NCI-H524 treated with DMSO at 0.1 percent for 48 hours (cell line): ENCODE measurements at regions not wholly inside any gene's neighbourhood (a gene's known extent, or its start where the extent isn't known, plus 50 kb on each side); places are given as distances from the start of the nearest gene placed in this dataset.
A peak's percentile ranks its signal among the peaks of the same experiment; 100 is the strongest.

Source experiments
- DNase-seq: peaks from one replicate; lab custom pipeline; 2025; lab: John Stamatoyannopoulos, UW

- no peak for DNase-seq
These were observed 111.5 kb downstream of the ELAPOR2 start for GRCh38 chr7:86947929-86948328.

DNA sequence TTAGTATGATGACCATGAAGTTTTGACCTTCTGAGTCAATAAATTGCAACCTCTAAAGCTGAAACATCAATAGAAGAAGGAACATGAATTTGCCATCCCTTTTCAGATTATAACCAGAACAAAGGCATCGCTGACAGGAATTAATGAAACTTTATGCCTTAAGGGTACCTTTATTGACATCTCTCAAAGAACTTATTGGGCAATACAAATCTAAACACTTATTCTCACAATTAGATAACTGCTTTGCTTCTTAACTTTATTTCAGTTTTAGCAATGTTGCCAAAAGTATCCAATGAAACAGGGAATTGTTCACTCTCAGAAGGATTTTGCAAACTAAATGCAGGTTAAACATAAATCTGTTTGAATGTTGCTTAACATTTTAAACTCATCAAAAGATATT is 116.0 kb downstream of the ELAPOR2 start:
- DNase-seq: no peak

DNA sequence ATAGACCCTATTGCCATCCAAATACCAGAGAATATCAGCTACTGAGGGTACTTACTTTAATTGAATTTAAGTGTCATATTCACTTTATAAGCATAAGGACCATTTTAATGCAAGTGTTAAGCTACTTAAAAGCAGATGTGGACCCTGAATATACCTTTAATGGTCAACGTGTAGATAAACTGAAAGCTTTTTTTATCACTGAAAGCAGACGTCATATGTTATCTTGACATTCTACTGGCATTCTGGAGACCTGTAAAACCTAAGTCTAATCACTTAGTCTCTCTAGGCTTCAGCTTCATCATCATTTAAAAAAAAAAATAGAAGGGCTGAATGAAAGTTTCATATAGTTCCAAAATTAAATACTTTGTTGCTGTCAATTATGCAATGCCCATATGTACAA is 116.5 kb downstream of the ELAPOR2 start:
- DNase-seq: peak; percentile 66

GRCh38 chr7:86942081-86942480 is 117.4 kb downstream of the ELAPOR2 start:
- no peak for DNase-seq

DNA sequence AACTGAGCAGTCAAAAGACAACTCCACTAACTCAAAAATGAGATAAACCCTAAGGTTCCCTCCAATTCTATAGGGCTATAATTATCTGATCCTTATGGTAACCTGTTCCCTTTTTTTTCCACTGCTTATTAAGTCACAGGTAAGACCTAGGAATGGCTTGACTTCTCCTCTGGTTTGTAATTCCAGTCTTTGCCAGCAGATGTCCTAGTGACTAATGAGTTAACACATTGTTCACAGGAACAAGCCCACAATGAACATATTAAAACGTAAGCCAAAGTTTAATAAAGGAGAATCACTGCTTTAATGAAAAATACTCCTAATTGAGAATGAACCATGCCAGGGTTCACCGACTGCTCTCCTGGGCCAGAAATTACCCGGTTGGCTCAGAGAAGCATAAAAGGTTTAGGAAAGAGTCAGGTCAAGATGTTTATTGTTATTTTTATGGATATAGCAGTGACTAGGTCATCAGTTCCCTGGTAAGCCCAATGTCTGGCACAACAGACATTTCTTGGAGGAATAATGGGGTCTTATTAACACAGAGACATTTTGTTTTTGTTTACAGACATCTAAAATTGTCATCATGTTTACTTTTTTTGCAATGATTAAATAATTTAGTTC is 120.1 kb downstream of the ELAPOR2 start:
- no peak for DNase-seq

GRCh38 chr7:86937363-86937878 is 122.0 kb downstream of the ELAPOR2 start:
- DNase-seq: no peak

- DNase-seq: no peak
These were observed 126.1 kb downstream of the ELAPOR2 start for GRCh38 chr7:86933295-86933845.

- DNase-seq: no peak
These were observed 127.4 kb downstream of the ELAPOR2 start for GRCh38 chr7:86932038-86932512.

DNA sequence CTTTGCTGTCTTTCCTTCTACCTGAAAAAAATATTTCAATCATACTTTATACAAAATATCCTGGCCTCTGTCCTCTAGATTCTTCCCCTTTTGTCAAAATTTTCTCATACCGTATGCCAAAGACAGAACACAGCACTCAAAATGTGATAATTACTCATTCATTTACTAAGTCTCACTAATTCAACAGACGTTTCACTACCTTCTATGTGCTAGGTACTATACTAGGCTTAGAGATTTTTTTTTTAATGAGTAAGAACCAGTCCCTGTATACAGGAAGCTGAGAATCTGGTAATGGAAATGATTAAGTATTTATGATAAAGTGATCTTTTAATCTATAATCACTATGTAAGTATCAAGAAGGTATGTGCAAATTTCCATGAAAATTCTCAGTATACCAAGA is 128.0 kb downstream of the ELAPOR2 start:
- no peak for DNase-seq

DNA sequence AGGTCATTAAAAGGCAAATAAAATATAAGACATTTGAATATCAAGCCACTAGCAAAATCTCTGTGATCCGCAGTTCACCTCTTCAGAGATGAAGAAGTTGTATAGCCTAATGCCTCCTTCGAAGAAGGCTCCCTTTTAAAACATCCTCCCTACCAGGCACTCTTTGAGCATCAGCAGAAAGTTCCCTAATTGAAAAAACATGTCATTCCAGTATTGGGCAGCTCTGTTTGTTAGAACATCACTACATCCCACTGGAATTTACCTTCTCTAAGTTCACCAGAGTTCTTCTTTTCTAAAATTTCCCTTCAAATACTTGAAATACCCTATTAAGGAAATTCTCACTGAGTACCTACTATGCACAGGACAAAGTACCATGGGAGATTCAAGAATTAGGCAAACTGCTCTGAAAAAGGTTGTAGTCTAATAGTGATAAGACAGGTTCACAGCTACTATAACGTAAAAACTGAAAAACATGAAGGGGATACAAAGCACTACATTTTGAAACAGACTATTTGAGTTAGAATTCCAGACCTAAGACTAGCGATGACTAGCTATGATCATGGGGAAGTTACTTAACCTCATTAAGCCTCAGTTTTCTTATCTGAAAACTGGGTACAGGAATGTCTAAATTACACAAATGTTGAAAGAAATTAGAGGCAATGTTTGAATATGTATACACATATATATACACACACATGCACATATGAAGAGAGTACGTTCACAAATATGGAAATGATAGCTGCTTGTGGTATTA is 128.7 kb downstream of the ELAPOR2 start:
- no peak for DNase-seq

DNA sequence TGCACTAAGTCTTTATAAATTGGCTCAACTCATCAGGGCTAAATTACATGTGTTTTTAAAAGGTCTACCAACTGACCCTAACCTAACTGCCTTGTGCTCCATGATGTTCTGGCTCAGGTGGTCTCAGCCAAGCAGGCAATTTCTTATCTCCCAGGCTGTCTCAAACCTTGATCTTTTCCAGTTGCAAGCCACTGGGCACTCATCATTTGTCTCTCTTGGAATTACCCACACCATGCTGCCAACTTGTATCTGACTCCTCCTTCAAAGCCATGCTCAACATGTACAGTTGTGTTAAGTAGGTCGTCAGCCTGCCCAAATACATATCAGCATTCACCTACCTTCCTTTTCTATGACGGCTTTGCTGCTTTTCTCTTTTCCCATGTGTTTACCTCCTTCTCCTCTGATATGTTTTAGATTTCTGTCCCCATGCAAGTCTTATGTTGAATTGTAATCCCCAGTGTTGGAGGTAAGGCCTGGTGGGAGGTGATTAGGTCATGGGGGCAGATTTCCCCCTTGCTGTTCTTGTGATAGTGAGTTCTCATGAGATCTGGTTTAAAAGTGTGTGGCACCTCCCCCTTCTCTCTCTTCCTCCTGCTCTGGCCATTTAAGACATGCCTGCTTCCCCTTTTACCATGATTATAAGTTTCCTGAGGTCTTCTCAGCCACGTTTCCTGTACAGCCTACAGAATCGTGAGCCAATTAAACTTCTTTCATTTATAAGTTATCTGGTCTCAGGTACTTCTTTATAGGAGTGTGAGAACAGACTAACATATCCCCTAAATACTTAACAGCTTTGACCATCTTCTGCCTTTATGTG is 130.0 kb downstream of the ELAPOR2 start:
- DNase-seq: no peak

DNA sequence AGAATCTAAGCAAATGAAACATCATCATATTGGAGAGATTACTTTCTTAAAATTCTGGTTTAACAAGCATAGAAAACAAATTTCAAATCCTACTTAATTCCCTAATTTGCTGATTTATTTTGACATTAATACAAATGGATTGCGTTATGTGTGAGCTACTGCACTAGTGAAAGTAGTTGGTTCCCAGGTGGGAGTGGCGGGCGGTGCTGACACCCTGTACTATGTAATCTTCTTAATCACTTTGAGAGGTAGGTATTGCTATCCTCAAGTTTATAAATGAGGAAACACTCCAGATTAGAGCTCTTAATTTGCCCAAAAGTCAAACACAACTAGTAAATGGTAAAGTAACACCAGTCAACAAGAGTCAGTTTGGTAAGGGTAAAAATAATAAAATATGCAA is 131.1 kb downstream of the ELAPOR2 start:
- no peak for DNase-seq

DNA sequence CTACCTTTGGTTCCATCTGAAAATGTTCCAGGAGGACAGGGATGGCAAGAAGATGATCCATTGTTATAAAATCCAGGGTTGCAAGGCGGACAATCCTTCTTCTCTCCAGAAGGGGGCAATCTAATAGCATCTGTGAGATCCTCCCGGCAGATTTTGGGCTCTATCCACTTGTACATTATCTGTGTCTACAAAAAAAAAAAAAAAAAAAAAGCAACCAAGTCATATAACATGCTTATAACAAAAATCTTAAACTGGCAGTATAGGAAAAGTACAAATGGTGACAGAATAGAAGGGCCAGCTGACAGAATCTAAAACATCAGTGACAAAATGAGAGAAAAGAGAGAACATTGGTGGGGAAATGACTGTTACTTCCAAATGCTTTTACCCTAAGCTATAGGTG is 132.7 kb downstream of the ELAPOR2 start:
- DNase-seq: no peak

DNA sequence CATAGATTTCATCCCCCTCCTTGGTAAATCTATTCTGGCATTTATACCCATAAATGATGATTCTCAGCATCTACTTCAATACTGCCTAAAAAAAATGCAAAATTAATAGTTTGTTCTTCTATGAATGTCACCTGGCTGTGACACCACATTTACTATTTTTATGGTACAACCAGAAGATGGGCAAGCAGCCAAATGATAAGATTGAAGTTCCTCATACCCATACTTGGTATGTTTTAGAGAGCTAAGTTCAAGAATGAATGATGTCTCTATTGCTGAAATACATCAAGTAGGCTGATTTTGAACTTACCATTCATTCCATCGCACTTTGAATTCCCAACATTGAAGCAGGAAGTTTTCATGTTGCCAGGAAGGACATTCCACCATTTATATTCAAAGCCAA is 134.2 kb downstream of the ELAPOR2 start:
- no peak for DNase-seq

- DNase-seq: no peak
These were observed 135.9 kb downstream of the ELAPOR2 start for GRCh38 chr7:86923527-86923926.

- DNase-seq: no peak
These were observed 139.3 kb downstream of the ELAPOR2 start for GRCh38 chr7:86920154-86920553.

GRCh38 chr7:86918245-86918644 is 141.2 kb downstream of the ELAPOR2 start:
- no peak for DNase-seq

GRCh38 chr7:86916277-86916825 is 143.1 kb downstream of the ELAPOR2 start:
- no peak for DNase-seq

DNA sequence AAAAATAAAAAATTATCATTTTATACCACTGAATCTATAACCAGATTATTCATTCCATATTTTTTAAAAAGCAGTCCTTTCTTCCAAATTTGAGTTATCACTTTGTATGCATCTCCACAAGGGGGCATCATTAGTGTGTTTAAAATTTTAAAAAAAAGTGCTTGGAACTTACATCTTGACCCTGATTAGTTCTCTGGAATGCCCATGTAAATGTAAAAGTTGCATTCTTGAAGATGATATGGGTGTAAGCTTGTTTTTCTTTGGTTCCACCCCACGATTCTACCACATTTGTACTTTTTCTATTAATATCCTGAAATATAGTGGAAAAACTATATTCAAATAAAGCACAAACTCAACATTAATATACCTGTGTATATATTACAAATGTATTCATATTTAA is 144.9 kb downstream of the ELAPOR2 start:
- no peak for DNase-seq
